GM19351 (cell line): ENCODE measurements at regions not wholly inside any gene's neighbourhood (a gene's known extent, or its start where the extent isn't known, plus 50 kb on each side); places are given as distances from the start of the nearest gene placed in this dataset.

Source experiments
- ATAC-seq: cut with Tn5 transposase; IDR thresholded peaks from one replicate; pipeline ENCODE4 v1.9.1; 2021; ENCODE audit warnings: mild to moderate bottlenecking, moderate library complexity; ENCODE audit not compliant: unreplicated experiment

GRCh38 chr2:223503746-223504145 lies 98.4 kb downstream of the SCG2 start:
- ATAC-seq, result no peak

GRCh38 chr2:223508372-223508771 lies 93.8 kb downstream of the SCG2 start:
- ATAC-seq, result no peak

DNA sequence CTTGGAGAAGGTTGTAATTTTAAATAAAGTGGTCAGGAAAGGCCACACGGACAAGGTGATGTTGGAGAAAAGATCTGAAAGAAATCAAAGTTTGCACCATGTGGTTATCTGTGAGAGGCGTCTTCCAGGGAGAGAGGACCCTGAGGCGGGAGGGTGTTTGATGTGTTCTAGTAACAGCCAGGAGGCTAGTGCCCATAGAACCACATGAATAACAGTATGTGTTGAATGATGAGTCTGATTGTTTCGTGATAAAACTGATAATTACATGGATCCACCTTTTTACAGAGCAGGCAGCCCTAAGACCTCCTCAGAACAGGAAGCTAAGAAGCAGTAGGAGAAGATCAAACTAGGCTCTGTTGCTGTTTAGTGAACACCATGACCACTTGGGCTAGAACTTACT lies 91.4 kb downstream of the SCG2 start:
- no peak for ATAC-seq

DNA sequence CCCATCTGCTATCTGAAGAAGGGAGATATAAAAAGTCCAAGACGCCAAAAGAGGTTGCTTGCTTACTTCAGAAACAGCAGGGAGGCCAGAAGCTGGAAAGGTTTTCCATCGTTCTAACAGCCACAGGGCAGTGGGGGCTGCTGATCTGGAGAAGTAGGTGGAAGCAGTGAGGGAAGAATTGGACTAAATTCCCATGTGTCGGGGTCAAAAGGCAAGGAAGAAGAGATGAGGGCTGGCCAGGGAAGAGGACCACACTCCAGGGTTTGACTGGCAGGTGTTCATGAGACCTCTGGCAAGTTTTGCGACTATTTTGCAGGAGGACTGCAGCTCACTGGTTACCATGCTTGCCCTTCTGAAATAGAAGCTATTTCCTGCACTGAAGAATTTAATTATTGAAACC lies 91.0 kb downstream of the SCG2 start:
- ATAC-seq, result no peak

GRCh38 chr2:223513771-223514455 lies 88.2 kb downstream of the SCG2 start:
- ATAC-seq, result no peak

DNA sequence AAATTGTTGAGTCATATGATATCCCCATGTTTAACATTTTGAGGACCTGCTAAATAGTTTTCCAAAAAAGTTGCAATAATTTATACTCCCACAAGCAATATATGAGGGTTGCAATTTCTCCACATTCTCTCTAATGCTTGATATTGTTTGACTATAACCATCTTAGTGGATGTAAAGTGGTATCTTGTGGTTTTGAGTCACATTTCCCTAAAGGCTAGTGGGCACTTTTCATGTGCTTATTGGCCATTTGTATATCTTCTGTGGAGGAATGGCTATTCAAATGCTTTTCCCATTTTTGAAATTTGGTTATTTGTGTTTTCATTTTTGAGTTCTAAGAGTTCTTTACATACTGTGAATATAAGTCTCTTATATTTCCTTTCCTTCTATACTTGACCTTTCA lies 82.7 kb downstream of the SCG2 start:
- no peak for ATAC-seq

- no peak for ATAC-seq
These were observed 79.4 kb downstream of the SCG2 start for GRCh38 chr2:223522796-223523195.

DNA sequence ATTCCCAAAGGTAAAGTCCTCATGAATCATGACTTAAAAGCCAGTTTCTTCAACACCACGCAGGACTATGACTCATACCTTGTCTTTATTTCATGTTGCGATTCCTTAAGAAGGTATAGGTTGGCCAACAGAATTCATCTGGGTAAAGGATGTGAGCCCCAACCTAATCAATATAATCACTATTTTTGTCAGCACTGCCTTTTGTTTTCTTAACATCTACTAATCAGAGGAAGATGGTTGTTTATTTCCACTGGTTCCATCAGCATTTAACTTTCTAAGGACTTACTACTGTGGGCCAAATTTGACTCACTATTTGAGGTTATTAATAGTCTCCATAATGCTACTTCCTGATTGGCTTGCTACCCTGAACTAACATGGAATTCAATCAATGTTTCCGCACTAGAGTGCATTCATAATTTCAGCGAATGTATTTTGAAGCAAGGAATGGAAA lies 78.6 kb downstream of the SCG2 start:
- no peak for ATAC-seq

DNA sequence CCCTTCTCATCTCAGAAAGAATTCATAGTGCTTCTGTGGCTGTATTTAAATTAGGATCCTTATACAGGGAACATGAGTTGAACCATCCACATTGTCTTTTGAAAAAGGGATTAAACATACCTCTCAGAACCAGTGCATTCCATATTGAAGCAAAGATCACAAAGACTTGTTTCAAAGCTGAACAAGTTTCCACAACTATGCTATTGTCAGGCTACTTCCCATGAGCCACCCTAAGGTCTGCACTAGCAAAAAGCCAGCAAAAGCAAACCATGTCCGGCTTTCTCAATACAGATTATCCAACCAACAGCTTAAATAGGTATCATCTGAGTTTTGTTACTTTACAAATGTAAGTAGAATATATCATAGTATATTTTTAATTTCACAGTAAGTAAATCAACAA lies 78.1 kb downstream of the SCG2 start:
- ATAC-seq, result no peak

- ATAC-seq, result no peak
These were observed 76.1 kb downstream of the SCG2 start for GRCh38 chr2:223526106-223526505.

- ATAC-seq, result no peak
These were observed 74.1 kb downstream of the SCG2 start for GRCh38 chr2:223528036-223528435.

GRCh38 chr2:223529696-223530095 lies 72.5 kb downstream of the SCG2 start:
- ATAC-seq, result no peak

DNA sequence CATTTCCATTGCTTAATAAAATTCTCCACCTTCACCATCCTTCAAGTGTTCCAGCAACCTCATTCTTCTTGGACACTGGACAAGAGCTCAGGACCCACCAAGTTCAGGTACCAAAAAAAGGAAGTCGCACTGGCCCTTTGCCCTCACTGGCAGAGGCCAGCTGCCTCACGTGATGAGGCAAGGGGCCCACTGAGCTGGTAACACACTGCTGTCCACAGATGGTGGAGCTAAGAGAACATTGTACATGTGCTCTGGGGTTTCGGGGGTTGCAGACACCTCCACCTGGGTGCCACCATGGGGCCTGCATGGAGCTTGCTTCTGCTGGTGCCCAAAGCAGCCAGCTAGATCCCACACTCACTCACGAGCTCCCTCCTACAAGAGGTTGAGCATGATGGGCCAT lies 71.3 kb downstream of the SCG2 start:
- ATAC-seq, result no peak

- ATAC-seq, result no peak
These were observed 70.0 kb downstream of the SCG2 start for GRCh38 chr2:223532161-223532560.

DNA sequence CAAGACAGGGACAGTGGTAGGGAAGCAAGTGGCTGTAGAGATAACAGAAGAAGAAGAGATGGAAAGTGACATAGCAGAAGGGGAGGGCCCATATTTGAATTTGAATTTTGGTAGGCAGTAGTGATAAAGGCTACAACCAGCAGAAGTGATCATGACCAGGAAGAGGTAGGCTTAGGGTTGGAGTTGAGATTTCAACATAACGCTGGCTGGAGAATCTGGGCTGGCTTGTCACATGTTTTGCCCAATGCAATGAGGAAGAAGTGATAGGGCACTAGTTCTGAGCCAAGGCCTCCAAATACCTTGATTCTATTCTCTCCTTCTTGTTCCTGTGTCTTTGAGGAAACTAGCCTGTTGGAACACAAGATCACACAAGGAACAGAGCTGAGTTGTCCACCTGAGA lies 69.4 kb downstream of the SCG2 start:
- no peak for ATAC-seq

- ATAC-seq, result no peak
These were observed 65.6 kb downstream of the SCG2 start for GRCh38 chr2:223536546-223536945.

- no peak for ATAC-seq
These were observed 65.0 kb downstream of the SCG2 start for GRCh38 chr2:223537115-223537514.

GRCh38 chr2:223537651-223538601 lies 64.2 kb downstream of the SCG2 start:
- no peak for ATAC-seq

DNA sequence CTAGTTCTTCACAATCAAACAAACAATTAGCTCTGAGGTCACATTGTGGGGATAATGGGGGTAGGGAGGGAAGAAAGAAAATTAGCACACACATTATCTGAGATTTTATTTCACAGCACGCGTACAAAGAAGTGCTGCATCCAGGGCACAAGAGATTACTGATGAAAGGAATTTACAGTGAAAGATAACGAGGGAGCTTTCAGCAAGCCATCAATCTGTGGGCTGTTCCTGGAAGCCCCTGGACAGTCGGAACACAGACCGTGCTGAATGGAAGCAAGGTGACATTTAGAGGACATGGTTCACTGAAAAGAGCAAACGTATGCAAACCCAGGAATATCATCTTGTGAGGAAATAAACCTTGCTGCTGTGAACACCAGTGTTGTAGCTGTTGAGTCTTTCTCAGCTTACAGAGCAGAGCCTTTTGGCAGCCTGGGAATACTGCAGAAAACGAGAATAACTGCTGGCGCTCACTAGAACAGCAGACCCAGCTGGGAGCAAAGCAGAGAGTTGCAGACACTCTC lies 63.2 kb downstream of the SCG2 start:
- no peak for ATAC-seq

DNA sequence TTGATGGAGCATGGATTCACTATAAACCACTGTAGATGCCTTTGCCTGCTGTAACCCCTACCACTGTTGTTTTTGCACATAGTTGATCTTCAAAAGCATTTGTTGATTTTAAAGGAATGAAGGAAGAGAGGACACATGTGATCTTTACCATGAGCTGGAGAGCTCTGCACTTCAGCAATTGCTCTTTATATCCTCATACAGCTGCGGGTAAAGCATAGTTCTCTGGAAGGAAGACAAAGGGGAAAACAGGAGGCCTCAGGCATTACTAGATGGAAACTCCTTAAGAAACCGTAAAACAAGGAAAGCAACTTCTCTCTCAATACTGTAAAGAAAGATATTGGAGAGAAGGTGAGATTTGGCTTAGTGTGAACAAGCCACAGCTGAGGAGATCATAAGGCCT lies 60.6 kb downstream of the SCG2 start:
- no peak for ATAC-seq

- no peak for ATAC-seq
These were observed 59.7 kb downstream of the SCG2 start for GRCh38 chr2:223542501-223542900.

GRCh38 chr2:223545406-223545805 lies 56.8 kb downstream of the SCG2 start:
- no peak for ATAC-seq
